Ascending aorta (tissue), 2 donors: ENCODE measurements at regions not wholly inside any gene's neighbourhood (a gene's known extent, or its start where the extent isn't known, plus 50 kb on each side); places are given as distances from the start of the nearest gene placed in this dataset.

Experiments
- DNase-seq, 2 donors: peaks; one replicate each; pipeline ENCODE4 v3.0.0-alpha.2; 2019; ENCODE audit warnings: low spot score in 2 of 2
- H3K27ac ChIP-seq, 2 donors: fragments of 200-600 bp; sonication (generic); one replicate each; pipeline ENCODE4 v1.5.1; 2016 to 2017; ENCODE audit warnings: mild to moderate bottlenecking in 1 of 2
- H3K27me3 ChIP-seq: fragments of 200-600 bp; sonication (generic); one replicate; pipeline ENCODE4 v1.5.1; 2017
- H3K36me3 ChIP-seq, 2 donors: fragments of 200-600 bp; sonication (generic); one replicate each; pipeline ENCODE4 v1.5.1; 2016
- H3K4me1 ChIP-seq, 2 donors: fragments of 200-600 bp; sonication (generic); one replicate each; pipeline ENCODE4 v1.5.1; 2016 to 2017; ENCODE audit warnings: mild to moderate bottlenecking in 1 of 2
- H3K4me3 ChIP-seq, 2 donors: fragments of 200-600 bp; sonication (generic); one replicate each; pipeline ENCODE4 v1.5.1; 2016 to 2017; ENCODE audit warnings: mild to moderate bottlenecking in 1 of 2
- H3K9me3 ChIP-seq, 2 donors: fragments of 200-600 bp; sonication (generic); one replicate each; pipeline ENCODE4 v1.5.1; 2016
- CTCF ChIP-seq, 3 experiments: fragments of 200-600 bp in 2 of 3; fragments of 450-650 bp in 1 of 3; sonication (generic) in 2 of 3; IDR thresholded peaks; one replicate each; pipeline ENCODE4 v1.5.1; 2016 to 2019; ENCODE audit warnings: antibody characterized with exemption in 3 of 3, mild to moderate bottlenecking in 1 of 3, moderate library complexity in 1 of 3
- intact Hi-C: fragments of 100-400 bp; cut with DNase I; formaldehyde crosslinking; loops from one replicate; pipeline ENCODE4 v1.15.1; 2023

GRCh38 chr2:136492901-136493300 is 272.4 kb upstream of the THSD7B start:
- intact Hi-C loops: no loop called here
- Histone ChIP-seq H3K36me3 (no peaks in the 10 kb centered on the region), H3K27ac (no peak overlapping the region), H3K27me3 (no peaks in the 10 kb centered on the region), H3K4me1 (no peaks in the 10 kb centered on the region), H3K9me3 (peaks cover 0 to 10% of the 10 kb centered on the region in 2 donors), H3K4me3 (no peak overlapping the region)
- TF ChIP-seq CTCF (IDR thresholded peaks at IDR 0.05): no peak
- no peak for DNase-seq

- no peak overlapping the region for H3K4me3 ChIP-seq
- no peak for DNase-seq
- no peak overlapping the region for H3K27ac ChIP-seq
- H3K4me1 ChIP-seq: no peaks in the 10 kb centered on the region
- H3K9me3 ChIP-seq: peaks cover 0 to 10% of the 10 kb centered on the region in 2 donors
- H3K27me3 ChIP-seq: no peaks in the 10 kb centered on the region
- no peaks in the 10 kb centered on the region for H3K36me3 ChIP-seq
- intact Hi-C loops: no loop called here
- no peak for TF ChIP-seq CTCF (IDR thresholded peaks at IDR 0.05)
Observed at GRCh38 chr2:136490100-136490499, 275.2 kb upstream of the THSD7B start.

- TF ChIP-seq CTCF (IDR thresholded peaks at IDR 0.05): no peak
- DNase-seq: no peak
- no peaks in the 10 kb centered on the region for H3K27me3 ChIP-seq
- intact Hi-C loops: no loop called here
- H3K9me3 ChIP-seq: peaks cover 0 to 10% of the 10 kb centered on the region in 2 donors
- no peak overlapping the region for H3K27ac ChIP-seq
- no peaks in the 10 kb centered on the region for H3K36me3 ChIP-seq
- no peaks in the 10 kb centered on the region for H3K4me1 ChIP-seq
- H3K4me3 ChIP-seq: no peak overlapping the region
Observed at GRCh38 chr2:136487421-136487820, 277.9 kb upstream of the THSD7B start.

GRCh38 chr2:136486115-136486514 is 279.2 kb upstream of the THSD7B start:
- no peak overlapping the region for H3K4me3 ChIP-seq
- H3K36me3 ChIP-seq: no peaks in the 10 kb centered on the region
- intact Hi-C loops: no loop called here
- H3K27ac ChIP-seq: no peak overlapping the region
- no peak for TF ChIP-seq CTCF (IDR thresholded peaks at IDR 0.05)
- no peaks in the 10 kb centered on the region for H3K4me1 ChIP-seq
- H3K27me3 ChIP-seq: no peaks in the 10 kb centered on the region
- H3K9me3 ChIP-seq: peaks cover 0 to 10% of the 10 kb centered on the region in 2 donors
- no peak for DNase-seq

GRCh38 chr2:136482966-136483365 is 282.4 kb upstream of the THSD7B start:
- no peaks in the 10 kb centered on the region for H3K36me3 ChIP-seq
- TF ChIP-seq CTCF (IDR thresholded peaks at IDR 0.05): no peak
- intact Hi-C loops: no loop called here
- H3K27ac ChIP-seq: no peak overlapping the region
- H3K9me3 ChIP-seq: peaks cover 0 to 20% of the 10 kb centered on the region in 2 donors
- H3K4me3 ChIP-seq: no peak overlapping the region
- DNase-seq: no peak
- H3K27me3 ChIP-seq: no peaks in the 10 kb centered on the region
- H3K4me1 ChIP-seq: no peaks in the 10 kb centered on the region

- no peak for DNase-seq
- Histone ChIP-seq H3K9me3 (peaks cover 0 to 20% of the 10 kb centered on the region in 2 donors), H3K27ac (no peak overlapping the region), H3K4me1 (no peaks in the 10 kb centered on the region), H3K27me3 (no peaks in the 10 kb centered on the region), H3K36me3 (no peaks in the 10 kb centered on the region), H3K4me3 (no peak overlapping the region)
- intact Hi-C loops: no loop called here
- TF ChIP-seq CTCF (IDR thresholded peaks at IDR 0.05): no peak
Observed at GRCh38 chr2:136482006-136482405, 283.3 kb upstream of the THSD7B start.
